PC-9 (cell line): ENCODE measurements at regions not wholly inside any gene's neighbourhood (a gene's known extent, or its start where the extent isn't known, plus 50 kb on each side); places are given as distances from the start of the nearest gene placed in this dataset.

ENCODE experiments used
- BruUV-seq: library from RNA; stranded (reverse); fragments of 400-500 nt; replicated peaks from 2 replicates; lab custom pipeline; 2021; lab: Mats Ljungman, UMichigan
- CTCF ChIA-PET: fragments of 300-600 bp; sonication (Branson Sonifier 250); formaldehyde crosslinking; loops from one replicate; lab custom pipeline; 2022; ENCODE audit warnings: antibody characterized with exemption; lab: Charles Lee
- POLR2A ChIA-PET: fragments of 300-600 bp; sonication (Branson Sonifier 250); formaldehyde crosslinking; loops from one replicate; lab custom pipeline; 2022; ENCODE audit warnings: antibody characterized with exemption; ENCODE audit not compliant: unreplicated experiment; lab: Charles Lee
- DNase-seq, 2 experiments: peaks; one replicate each; pipeline versions ENCODE4 v3.0.0 to v3.0.0-alpha.2; 2015 to 2022; ENCODE audit warnings: mixed read lengths in 1 of 2
- H2AFZ ChIP-seq: fragments of 200-600 bp; sonication (generic); 2 replicates; pipeline ENCODE4 v1.8.1; 2017; ENCODE audit warnings: antibody characterized with exemption
- H3F3A ChIP-seq: fragments of 200-600 bp; sonication (generic); 2 replicates; pipeline ENCODE4 v1.8.1; 2017; ENCODE audit warnings: antibody characterized with exemption, mild to moderate bottlenecking, low read depth; ENCODE audit not compliant: insufficient read depth
- H3K27ac ChIP-seq: fragments of 200-600 bp; sonication (generic); 2 replicates; pipeline ENCODE4 v1.6.1; 2016; ENCODE audit warnings: mixed run types
- H3K27me3 ChIP-seq: fragments of 200-600 bp; sonication (generic); 2 replicates; pipeline ENCODE4 v1.6.1; 2016; ENCODE audit warnings: low read depth, mixed run types; ENCODE audit not compliant: insufficient read depth
- H3K36me3 ChIP-seq: fragments of 200-600 bp; sonication (generic); 2 replicates; pipeline ENCODE4 v1.6.1; 2016; ENCODE audit warnings: low read depth, mixed run types
- H3K4me1 ChIP-seq: fragments of 200-600 bp; sonication (generic); replicated peaks from 2 replicates; pipeline ENCODE4 v1.6.1; 2016; ENCODE audit warnings: mixed run types; ENCODE audit not compliant: insufficient read depth
- H3K4me2 ChIP-seq: fragments of 200-600 bp; sonication (generic); 2 replicates; pipeline ENCODE4 v1.6.1; 2017; ENCODE audit warnings: mixed run types
- H3K4me3 ChIP-seq: fragments of 200-600 bp; sonication (generic); 2 replicates; pipeline ENCODE4 v1.6.1; 2016; ENCODE audit warnings: mixed run types
- H3K79me2 ChIP-seq: fragments of 200-600 bp; sonication (generic); 2 replicates; pipeline ENCODE4 v1.6.1; 2017; ENCODE audit warnings: low read depth, mixed run types
- H3K9me2 ChIP-seq: fragments of 200-600 bp; sonication (generic); 2 replicates; pipeline ENCODE4 v1.8.1; 2017; ENCODE audit warnings: mild to moderate bottlenecking; ENCODE audit not compliant: insufficient read depth
- H3K9me3 ChIP-seq: fragments of 200-600 bp; sonication (generic); 2 replicates; pipeline ENCODE4 v1.8.1; 2016; ENCODE audit warnings: low read depth; ENCODE audit not compliant: insufficient read depth
- H4K20me1 ChIP-seq: fragments of 200-600 bp; sonication (generic); 2 replicates; pipeline ENCODE4 v1.8.1; 2017; ENCODE audit not compliant: insufficient read depth
- EZH2 ChIP-seq: fragments of 200-600 bp; sonication (generic); IDR thresholded peaks from 2 replicates; pipeline ENCODE4 v1.8.0; 2017; ENCODE audit warnings: antibody characterized with exemption, low read depth
- intact Hi-C: fragments of 100-400 bp; cut with micrococcal nuclease; formaldehyde crosslinking; loops from one replicate; pipeline ENCODE4 v1.10.0; 2022; ENCODE audit not compliant: unreplicated experiment
- TF ChIP-seq, protein P1 (sequence below): fragments of 200-600 bp; sonication (generic); conservative IDR thresholded peaks from 2 replicates; pipeline ENCODE4 v1.6.1; 2017; ENCODE audit warnings: mixed run types, antibody characterized with exemption, mild to moderate bottlenecking, moderate library complexity

- no peak for DNase-seq
- intact Hi-C loops = no loop called here
- Histone ChIP-seq H3K9me3 (no peaks in the 10 kb centered on the region), H3F3A (no peaks in the 10 kb centered on the region), H3K4me3 (no peak overlapping the region), H3K9me2 (no peaks in the 10 kb centered on the region), H3K4me2 (no peak overlapping the region), H2AFZ (no peak overlapping the region; the same call in 1 of the 2 replicates), H3K27ac (no peak overlapping the region), H3K79me2 (no peaks in the 10 kb centered on the region), H3K27me3 (no peaks in the 10 kb centered on the region), H3K36me3 (no peaks in the 10 kb centered on the region), H3K4me1 (peaks cover 5% of the 10 kb centered on the region; the same call in 1 of the 2 replicates), H4K20me1 (no peaks in the 10 kb centered on the region; the same call in 1 of the 2 replicates)
- CTCF ChIA-PET = no interaction called here
- TF ChIP-seq EZH2 = no peak
- TF ChIP-seq, protein P1, sequence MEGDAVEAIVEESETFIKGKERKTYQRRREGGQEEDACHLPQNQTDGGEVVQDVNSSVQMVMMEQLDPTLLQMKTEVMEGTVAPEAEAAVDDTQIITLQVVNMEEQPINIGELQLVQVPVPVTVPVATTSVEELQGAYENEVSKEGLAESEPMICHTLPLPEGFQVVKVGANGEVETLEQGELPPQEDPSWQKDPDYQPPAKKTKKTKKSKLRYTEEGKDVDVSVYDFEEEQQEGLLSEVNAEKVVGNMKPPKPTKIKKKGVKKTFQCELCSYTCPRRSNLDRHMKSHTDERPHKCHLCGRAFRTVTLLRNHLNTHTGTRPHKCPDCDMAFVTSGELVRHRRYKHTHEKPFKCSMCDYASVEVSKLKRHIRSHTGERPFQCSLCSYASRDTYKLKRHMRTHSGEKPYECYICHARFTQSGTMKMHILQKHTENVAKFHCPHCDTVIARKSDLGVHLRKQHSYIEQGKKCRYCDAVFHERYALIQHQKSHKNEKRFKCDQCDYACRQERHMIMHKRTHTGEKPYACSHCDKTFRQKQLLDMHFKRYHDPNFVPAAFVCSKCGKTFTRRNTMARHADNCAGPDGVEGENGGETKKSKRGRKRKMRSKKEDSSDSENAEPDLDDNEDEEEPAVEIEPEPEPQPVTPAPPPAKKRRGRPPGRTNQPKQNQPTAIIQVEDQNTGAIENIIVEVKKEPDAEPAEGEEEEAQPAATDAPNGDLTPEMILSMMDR = no peak
- POLR2A ChIA-PET = no interaction called here
- BruUV-seq = no TSS peak
Measured at GRCh38 chr6:132927713-132928112, 113.3 kb downstream of the RPS12 start.

DNA sequence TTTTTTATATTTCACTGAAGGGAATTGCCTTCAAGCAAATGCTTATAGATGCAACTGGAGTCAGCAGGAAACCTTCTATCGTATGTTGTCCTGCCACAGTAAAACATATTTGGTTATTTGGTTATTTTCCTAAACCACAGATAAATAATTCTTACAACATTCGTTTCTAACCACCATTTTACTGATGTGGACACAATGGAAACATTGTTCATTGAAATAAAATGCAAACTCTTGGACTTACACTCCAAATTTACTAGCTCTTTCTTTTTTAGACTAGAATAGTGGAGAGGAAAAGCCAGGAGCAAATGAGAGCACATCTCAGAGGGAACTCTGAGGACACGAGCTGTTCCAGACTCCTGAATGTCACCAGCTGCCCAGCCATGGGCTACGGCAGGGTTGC lies 114.8 kb downstream of the RPS12 start:
- BruUV-seq = no TSS peak
- H3K9me2 ChIP-seq = no peaks in the 10 kb centered on the region

GRCh38 chr6:132931313-132931712 lies 116.9 kb downstream of the RPS12 start:
- Histone ChIP-seq H2AFZ (peak overlapping the region; percentile 2; the same call in 1 of the 2 replicates), H3K4me3 (no peak overlapping the region), H3K36me3 (no peaks in the 10 kb centered on the region), H4K20me1 (no peaks in the 10 kb centered on the region; the same call in 1 of the 2 replicates), H3K4me2 (no peak overlapping the region), H3K79me2 (no peaks in the 10 kb centered on the region), H3F3A (no peaks in the 10 kb centered on the region), H3K4me1 (peaks cover 5% of the 10 kb centered on the region; the same call in 1 of the 2 replicates), H3K9me3 (no peaks in the 10 kb centered on the region), H3K27me3 (no peaks in the 10 kb centered on the region), H3K9me2 (no peaks in the 10 kb centered on the region), H3K27ac (no peak overlapping the region)
- TF ChIP-seq, protein P1 = no peak
- TF ChIP-seq EZH2 = no peak
- POLR2A ChIA-PET = no interaction called here
- intact Hi-C loops = loop anchor here (10.0 kb wide), 1 partner anchor 397 kb away; the partner anchor contains the start of gene TAAR9
- CTCF ChIA-PET = no interaction called here
- no TSS peak for BruUV-seq
- DNase-seq = no peak

More for the DNA sequence above, 114.8 kb downstream of the RPS12 start:
- intact Hi-C loops = no loop called here
- H3K27ac ChIP-seq = no peak overlapping the region
- H3K4me2 ChIP-seq = no peak overlapping the region
- H3K36me3 ChIP-seq = no peaks in the 10 kb centered on the region
- TF ChIP-seq EZH2 = no peak
- TF ChIP-seq, protein P1 = no peak
- no peaks in the 10 kb centered on the region for H3K27me3 ChIP-seq
- no peaks in the 10 kb centered on the region for H3K79me2 ChIP-seq
- no peaks in the 10 kb centered on the region; the same call in 1 of the 2 replicates for H4K20me1 ChIP-seq
- no peak overlapping the region for H3K4me3 ChIP-seq
- H3F3A ChIP-seq = no peaks in the 10 kb centered on the region
- DNase-seq = no peak
- POLR2A ChIA-PET = no interaction called here
- peaks cover 5% of the 10 kb centered on the region; the same call in 1 of the 2 replicates for H3K4me1 ChIP-seq
- CTCF ChIA-PET = no interaction called here
- no peak overlapping the region for H2AFZ ChIP-seq
- H3K9me3 ChIP-seq = no peaks in the 10 kb centered on the region
